Mesenchymal stem cell (in vitro differentiated cells and primary cell): ENCODE measurements at regions not wholly inside any gene's neighbourhood (a gene's known extent, or its start where the extent isn't known, plus 50 kb on each side); places are given as distances from the start of the nearest gene placed in this dataset.

Experiments
- DNase-seq: peaks from one replicate; pipeline ENCODE4 v3.0.0-alpha.2; 2013
- H2AFZ ChIP-seq: one replicate; pipeline ENCODE4 v1.6.1; 2013; ENCODE audit warnings: low read depth, mild to moderate bottlenecking, control low read depth, inconsistent platforms, low read length, moderate library complexity
- H2AK5ac ChIP-seq: 2 replicates; pipeline ENCODE4 v1.6.1; 2013; ENCODE audit warnings: low read length, moderate library complexity, mild to moderate bottlenecking, inconsistent platforms; ENCODE audit not compliant: severe bottlenecking
- H2BK120ac ChIP-seq: one replicate; pipeline ENCODE4 v1.6.1; 2013; ENCODE audit warnings: low read depth, mild to moderate bottlenecking, inconsistent platforms, low read length, moderate library complexity
- H2BK12ac ChIP-seq, 2 experiments: one replicate each; pipeline ENCODE4 v1.6.1; 2013; ENCODE audit warnings: inconsistent platforms in 2 of 2, low read length in 2 of 2, mild to moderate bottlenecking in 2 of 2, moderate library complexity in 2 of 2, control low read depth in 1 of 2
- H2BK15ac ChIP-seq: one replicate; pipeline ENCODE4 v1.6.1; 2013; ENCODE audit warnings: mild to moderate bottlenecking, low read depth, inconsistent platforms; ENCODE audit not compliant: poor library complexity, severe bottlenecking
- H2BK5ac ChIP-seq: 2 replicates; pipeline ENCODE4 v1.6.1; 2013; ENCODE audit warnings: low read depth, mild to moderate bottlenecking, low read length, control low read depth, inconsistent platforms; ENCODE audit not compliant: poor library complexity, severe bottlenecking
- H3K14ac ChIP-seq, 2 experiments: one replicate each; pipeline ENCODE4 v1.6.1; 2013; ENCODE audit warnings: inconsistent platforms in 2 of 2, low read length in 2 of 2, control low read depth in 1 of 2, mild to moderate bottlenecking in 1 of 2, moderate library complexity in 1 of 2
- H3K18ac ChIP-seq, 2 experiments: one replicate each; pipeline ENCODE4 v1.6.1; 2013; ENCODE audit warnings: inconsistent platforms in 2 of 2, low read length in 2 of 2, control low read depth in 1 of 2, low read depth in 1 of 2, mild to moderate bottlenecking in 1 of 2
- H3K23ac ChIP-seq, 2 experiments: one replicate each; pipeline ENCODE4 v1.6.1; 2013; ENCODE audit warnings: inconsistent platforms in 2 of 2, low read length in 2 of 2, mild to moderate bottlenecking in 2 of 2, moderate library complexity in 2 of 2, control low read depth in 1 of 2
- H3K27ac ChIP-seq: 2 replicates; pipeline ENCODE4 v1.5.1; 2013; ENCODE audit warnings: mild to moderate bottlenecking, moderate library complexity, low read length, control low read depth, inconsistent platforms; ENCODE audit not compliant: poor library complexity, severe bottlenecking
- H3K27me3 ChIP-seq, 2 experiments: 2 replicates each; pipeline versions ENCODE4 v1.6.1 to v1.7.0; 2013; ENCODE audit warnings: low read length in 2 of 2, mild to moderate bottlenecking in 2 of 2, moderate library complexity in 2 of 2, control low read depth in 1 of 2, inconsistent platforms in 1 of 2; ENCODE audit not compliant: control insufficient read depth in 1 of 2, insufficient read depth in 1 of 2
- H3K36me3 ChIP-seq, 2 experiments: 2 replicates each; pipeline versions ENCODE4 v1.6.1 to v1.7.0; 2013; ENCODE audit warnings: low read length in 2 of 2, control low read depth in 1 of 2, inconsistent platforms in 1 of 2, low read depth in 1 of 2, mild to moderate bottlenecking in 1 of 2; ENCODE audit not compliant: insufficient read depth in 2 of 2, control insufficient read depth in 1 of 2
- H3K4ac ChIP-seq, 2 experiments: one replicate each; pipeline ENCODE4 v1.6.1; 2013; ENCODE audit warnings: inconsistent platforms in 2 of 2, low read length in 2 of 2, mild to moderate bottlenecking in 2 of 2, moderate library complexity in 2 of 2, control low read depth in 1 of 2, low read depth in 1 of 2
- H3K4me1 ChIP-seq: 2 replicates; pipeline ENCODE4 v1.6.1; 2013; ENCODE audit warnings: low read depth, low read length, control low read depth; ENCODE audit not compliant: control insufficient read depth, insufficient read depth
- H3K4me2 ChIP-seq: 2 replicates; pipeline ENCODE4 v1.6.1; 2013; ENCODE audit warnings: low read length, mild to moderate bottlenecking, inconsistent platforms; ENCODE audit not compliant: poor library complexity, severe bottlenecking
- H3K4me3 ChIP-seq, 2 experiments: 2 replicates each; pipeline versions ENCODE4 v1.5.1 to v1.7.0; 2013; ENCODE audit warnings: low read length in 2 of 2, mild to moderate bottlenecking in 2 of 2, control low read depth in 1 of 2, low read depth in 1 of 2; ENCODE audit not compliant: insufficient read depth in 1 of 2
- H3K79me1 ChIP-seq: replicated peaks from 2 replicates; pipeline ENCODE4 v1.6.1; 2013; ENCODE audit warnings: mild to moderate bottlenecking, control low read depth, low read length, inconsistent platforms; ENCODE audit not compliant: poor library complexity, severe bottlenecking
- H3K9ac ChIP-seq: 2 replicates; pipeline ENCODE4 v1.7.0; 2013; ENCODE audit warnings: mild to moderate bottlenecking, low read length, moderate library complexity
- H3K9me3 ChIP-seq: 2 replicates; pipeline ENCODE4 v1.7.0; 2013; ENCODE audit warnings: mild to moderate bottlenecking, low read length; ENCODE audit not compliant: control insufficient read depth
- H4K8ac ChIP-seq: one replicate; pipeline ENCODE4 v1.6.1; 2013; ENCODE audit warnings: inconsistent platforms, mild to moderate bottlenecking, low read length, moderate library complexity
- H4K91ac ChIP-seq: one replicate; pipeline ENCODE4 v1.6.1; 2013; ENCODE audit warnings: mild to moderate bottlenecking, low read length, inconsistent platforms
- WGBS: methylation state at CpG from one replicate; pipeline ENCODE4 v1.1.7; 2013; ENCODE audit warnings: mixed read lengths; 5-methylcytosine and 5-hydroxymethylcytosine counted together

- no peak overlapping the region for H2AFZ ChIP-seq
- 87% methylated on average over 5 of the region's 5 CpGs for WGBS
- no peaks in the 10 kb centered on the region for H3K79me1 ChIP-seq
- H4K8ac ChIP-seq, result no peak overlapping the region
- no peak overlapping the region for H2BK12ac ChIP-seq
- no peak overlapping the region for H2AK5ac ChIP-seq
- peaks cover 2% of the 10 kb centered on the region for H3K4me1 ChIP-seq
- H3K23ac ChIP-seq, result no peak overlapping the region
- no peak overlapping the region for H2BK120ac ChIP-seq
- H3K18ac ChIP-seq, result no peak overlapping the region
- no peak overlapping the region for H3K4me2 ChIP-seq
- H3K4ac ChIP-seq, result no peak overlapping the region
- no peaks in the 10 kb centered on the region for H3K36me3 ChIP-seq
- no peak overlapping the region for H3K4me3 ChIP-seq
- H4K91ac ChIP-seq, result no peak overlapping the region
- no peak overlapping the region for H2BK5ac ChIP-seq
- H3K14ac ChIP-seq, result no peak overlapping the region
- DNase-seq, result no peak
- no peak overlapping the region for H3K9ac ChIP-seq
- no peak overlapping the region for H2BK15ac ChIP-seq
- H3K27me3 ChIP-seq, result peaks cover 17 to 42% of the 10 kb centered on the region in 2 experiments
- H3K27ac ChIP-seq, result no peak overlapping the region
- peaks cover 8% of the 10 kb centered on the region for H3K9me3 ChIP-seq
Measured at GRCh38 chr12:94777936-94778335, 127.6 kb upstream of the TMCC3 start.

DNA sequence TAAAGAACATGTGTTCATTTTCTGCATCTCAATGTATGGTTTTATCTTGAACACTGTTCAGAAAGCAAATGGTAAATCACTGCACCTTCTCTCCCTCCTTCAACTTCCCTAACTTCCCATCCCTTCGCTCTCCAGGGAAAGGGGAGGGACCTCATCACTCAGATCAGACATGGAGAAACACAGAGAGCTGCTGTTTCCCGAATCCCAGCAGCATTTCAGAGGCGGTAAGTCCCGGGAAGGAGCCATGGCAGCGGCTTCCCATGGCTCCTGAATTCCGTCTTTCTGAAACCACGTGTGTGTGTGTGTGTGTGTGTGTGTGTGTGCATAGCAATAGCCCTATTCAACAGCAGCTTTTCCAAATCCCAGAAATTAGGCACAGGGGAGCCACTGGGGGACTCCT lies 125.4 kb upstream of the TMCC3 start:
- H3K27me3 ChIP-seq, result peaks cover 22 to 52% of the 10 kb centered on the region in 2 experiments
- no peak overlapping the region for H2BK5ac ChIP-seq
- H3K36me3 ChIP-seq, result no peaks in the 10 kb centered on the region
- H3K27ac ChIP-seq, result no peak overlapping the region
- H4K91ac ChIP-seq, result no peak overlapping the region
- no peak overlapping the region for H3K4me2 ChIP-seq
- H2BK12ac ChIP-seq, result no peak overlapping the region
- no peak overlapping the region for H3K4me3 ChIP-seq
- H2AK5ac ChIP-seq, result no peak overlapping the region
- no peak overlapping the region for H2AFZ ChIP-seq
- no peak overlapping the region for H2BK120ac ChIP-seq
- H3K9ac ChIP-seq, result no peak overlapping the region
- H3K9me3 ChIP-seq, result peaks cover 8% of the 10 kb centered on the region
- no peak overlapping the region for H3K14ac ChIP-seq
- H3K23ac ChIP-seq, result no peak overlapping the region
- H2BK15ac ChIP-seq, result no peak overlapping the region
- H3K18ac ChIP-seq, result no peak overlapping the region
- peaks cover 2% of the 10 kb centered on the region for H3K4me1 ChIP-seq
- H3K79me1 ChIP-seq, result no peaks in the 10 kb centered on the region
- H4K8ac ChIP-seq, result no peak overlapping the region
- WGBS, result 81% methylated on average over 5 of the region's 7 CpGs
- no peak overlapping the region for H3K4ac ChIP-seq
- DNase-seq, result no peak

GRCh38 chr12:94771741-94772140 lies 121.4 kb upstream of the TMCC3 start:
- Histone ChIP-seq H2BK15ac (no peak overlapping the region), H3K9ac (no peak overlapping the region), H3K4me1 (peaks cover 4% of the 10 kb centered on the region), H2BK120ac (no peak overlapping the region), H3K79me1 (no peaks in the 10 kb centered on the region), H2AK5ac (no peak overlapping the region), H3K4me2 (no peak overlapping the region), H3K14ac (no peak overlapping the region), H4K91ac (no peak overlapping the region), H3K4ac (no peak overlapping the region), H3K36me3 (no peaks in the 10 kb centered on the region), H3K4me3 (no peak overlapping the region), H3K9me3 (peaks cover 8% of the 10 kb centered on the region), H3K27me3 (peaks cover 17 to 41% of the 10 kb centered on the region in 2 experiments), H2BK12ac (no peak overlapping the region), H3K18ac (no peak overlapping the region), H3K27ac (no peak overlapping the region), H2BK5ac (no peak overlapping the region), H2AFZ (no peak overlapping the region), H3K23ac (no peak overlapping the region), H4K8ac (no peak overlapping the region)
- DNase-seq, result no peak
- WGBS, result 88% methylated on average over 4 of the region's 5 CpGs

- no peak overlapping the region for H3K23ac ChIP-seq
- no peak overlapping the region for H3K18ac ChIP-seq
Measured at GRCh38 chr12:94771199-94771598, 120.8 kb upstream of the TMCC3 start.

More at GRCh38 chr12:94771199-94771598, 120.8 kb upstream of the TMCC3 start:
- DNase-seq, result no peak
- Histone ChIP-seq H2BK120ac (no peak overlapping the region), H2BK12ac (no peak overlapping the region), H3K4me3 (no peak overlapping the region), H3K4me2 (no peak overlapping the region), H2BK15ac (no peak overlapping the region), H3K14ac (no peak overlapping the region), H2AK5ac (no peak overlapping the region), H2BK5ac (no peak overlapping the region), H3K36me3 (no peaks in the 10 kb centered on the region), H4K91ac (no peak overlapping the region), H3K79me1 (no peaks in the 10 kb centered on the region), H3K9ac (no peak overlapping the region), H4K8ac (no peak overlapping the region), H2AFZ (no peak overlapping the region), H3K4me1 (peaks cover 4% of the 10 kb centered on the region), H3K9me3 (peaks cover 8% of the 10 kb centered on the region), H3K27me3 (peaks cover 17 to 35% of the 10 kb centered on the region in 2 experiments), H3K4ac (no peak overlapping the region), H3K27ac (no peak overlapping the region)
- 83% methylated on average over 4 of the region's 4 CpGs for WGBS
